BE2C (cell line): ENCODE measurements at regions not wholly inside any gene's neighbourhood (a gene's known extent, or its start where the extent isn't known, plus 50 kb on each side); places are given as distances from the start of the nearest gene placed in this dataset.

Experiments used
- DNase-seq: peaks from one replicate; pipeline ENCODE4 v3.0.0-alpha.2; 2020
- H3K27me3 ChIP-seq: fragments of 250-450 bp; sonication (Bioruptor Pico); 2 replicates; pipeline ENCODE4 v1.5.1; 2020; ENCODE audit warnings: mild to moderate bottlenecking
- H3K36me3 ChIP-seq: fragments of 250-450 bp; sonication (Bioruptor Pico); 2 replicates; pipeline ENCODE4 v1.5.1; 2020; ENCODE audit warnings: mild to moderate bottlenecking
- H3K4me1 ChIP-seq: fragments of 250-450 bp; sonication (Bioruptor Pico); 2 replicates; pipeline ENCODE4 v1.5.1; 2020
- H3K4me3 ChIP-seq: 2 replicates; pipeline ENCODE4 v1.5.1; 2011; ENCODE audit warnings: low read depth, low read length
- H3K9me3 ChIP-seq: fragments of 250-450 bp; sonication (Bioruptor Pico); 2 replicates; pipeline ENCODE4 v1.5.1; 2020
- CTCF ChIP-seq: IDR thresholded peaks from 2 replicates; pipeline ENCODE4 v1.5.1; 2012; ENCODE audit warnings: mild to moderate bottlenecking, low read depth, low read length

- no peak for DNase-seq
- no peak for TF ChIP-seq CTCF
These were observed 503.5 kb downstream of the LTN1 start for GRCh38 chr21:28489162-28489561.

GRCh38 chr21:28487455-28488070 is 505.1 kb downstream of the LTN1 start:
- TF ChIP-seq CTCF = no peak
- H3K36me3 ChIP-seq = no peaks in the 10 kb centered on the region
- peaks cover 8% of the 10 kb centered on the region for H3K4me1 ChIP-seq
- DNase-seq = no peak
- no peaks in the 10 kb centered on the region for H3K27me3 ChIP-seq
- H3K9me3 ChIP-seq = no peaks in the 10 kb centered on the region
- no peak overlapping the region for H3K4me3 ChIP-seq

More at GRCh38 chr21:28489162-28489561, 503.5 kb downstream of the LTN1 start:
- Histone ChIP-seq H3K4me1 (peaks cover 17% of the 10 kb centered on the region), H3K27me3 (no peaks in the 10 kb centered on the region), H3K4me3 (no peak overlapping the region), H3K36me3 (no peaks in the 10 kb centered on the region), H3K9me3 (no peaks in the 10 kb centered on the region)

- TF ChIP-seq CTCF = no peak
- H3K9me3 ChIP-seq = no peaks in the 10 kb centered on the region
- H3K27me3 ChIP-seq = no peaks in the 10 kb centered on the region
- DNase-seq = no peak
- peaks cover 2% of the 10 kb centered on the region; the same call in 1 of the 2 replicates for H3K4me1 ChIP-seq
- no peak overlapping the region for H3K4me3 ChIP-seq
- H3K36me3 ChIP-seq = no peaks in the 10 kb centered on the region
These were observed 507.2 kb downstream of the LTN1 start for GRCh38 chr21:28485301-28486022.

- DNase-seq = no peak
- H3K9me3 ChIP-seq = no peaks in the 10 kb centered on the region
- no peaks in the 10 kb centered on the region for H3K36me3 ChIP-seq
- no peaks in the 10 kb centered on the region for H3K27me3 ChIP-seq
- no peak for TF ChIP-seq CTCF
- no peaks in the 10 kb centered on the region; the same call in 1 of the 2 replicates for H3K4me1 ChIP-seq
- no peak overlapping the region for H3K4me3 ChIP-seq
These were observed 509.2 kb downstream of the LTN1 start for GRCh38 chr21:28483301-28484035.

- DNase-seq = no peak
- Histone ChIP-seq H3K4me3 (no peak overlapping the region), H3K4me1 (no peaks in the 10 kb centered on the region; the same call in 1 of the 2 replicates), H3K27me3 (no peaks in the 10 kb centered on the region), H3K36me3 (no peaks in the 10 kb centered on the region), H3K9me3 (no peaks in the 10 kb centered on the region)
- no peak for TF ChIP-seq CTCF
These were observed 510.0 kb downstream of the LTN1 start for GRCh38 chr21:28482657-28483056.

GRCh38 chr21:28480470-28480869 is 512.2 kb downstream of the LTN1 start:
- H3K27me3 ChIP-seq = no peaks in the 10 kb centered on the region
- no peaks in the 10 kb centered on the region for H3K36me3 ChIP-seq
- no peak for TF ChIP-seq CTCF
- H3K4me3 ChIP-seq = no peak overlapping the region
- H3K4me1 ChIP-seq = no peaks in the 10 kb centered on the region; the same call in none of the 2 replicates
- DNase-seq = no peak
- no peaks in the 10 kb centered on the region for H3K9me3 ChIP-seq
